Thyroid gland (tissue), 4 donors: ENCODE measurements at regions not wholly inside any gene's neighbourhood (a gene's known extent, or its start where the extent isn't known, plus 50 kb on each side); places are given as distances from the start of the nearest gene placed in this dataset.
A peak's percentile ranks its signal among the peaks of the same experiment; 100 is the strongest.

Experiments used
- DNase-seq, 2 donors: peaks; one replicate each; pipeline ENCODE4 v3.0.0-alpha.2; 2019
- H3K27ac ChIP-seq, 3 donors: fragments of 200-600 bp; sonication (generic); 1 replicate in 2 of 3; 2 replicates in 1 of 3; pipeline ENCODE4 v1.5.1; 2016 to 2019; ENCODE audit warnings: mild to moderate bottlenecking in 1 of 3, moderate library complexity in 1 of 3
- H3K27me3 ChIP-seq: fragments of 200-600 bp; sonication (generic); one replicate; pipeline ENCODE4 v1.5.1; 2019
- H3K36me3 ChIP-seq, 2 donors: fragments of 200-600 bp; sonication (generic); one replicate each; pipeline ENCODE4 v1.5.1; 2016 to 2019
- H3K4me1 ChIP-seq, 2 donors: fragments of 200-600 bp; sonication (generic); one replicate each; pipeline ENCODE4 v1.5.1; 2017 to 2019
- H3K4me3 ChIP-seq, 3 donors: fragments of 200-600 bp; sonication (generic); replicated peaks in 1 of 3; 1 replicate in 2 of 3; 2 replicates in 1 of 3; pipeline ENCODE4 v1.5.1; 2016; ENCODE audit warnings: mild to moderate bottlenecking in 1 of 3
- H3K9me3 ChIP-seq: fragments of 200-600 bp; sonication (generic); one replicate; pipeline ENCODE4 v1.5.1; 2017
- POLR2A ChIP-seq, 2 donors: fragments of 450-650 bp; IDR thresholded peaks; one replicate each; pipeline ENCODE4 v1.6.1; 2017; ENCODE audit warnings: antibody characterized with exemption in 2 of 2, mild to moderate bottlenecking in 2 of 2, moderate library complexity in 1 of 2
- WGBS, 2 donors: methylation state at CpG; one replicate each; pipeline ENCODE4 v1.1.5; 2017; 5-methylcytosine and 5-hydroxymethylcytosine counted together
- intact Hi-C: fragments of 100-400 bp; cut with DNase I; formaldehyde crosslinking; loops from one replicate; pipeline ENCODE4 v1.15.1; 2023
- TF ChIP-seq, protein P1 (sequence below), 6 experiments: fragments of 200-600 bp in 3 of 6; fragments of 450-650 bp in 3 of 6; sonication (generic) in 3 of 6; IDR thresholded peaks; one replicate each; pipeline ENCODE4 v1.5.1; 2016 to 2019; ENCODE audit warnings: antibody characterized with exemption in 6 of 6, mild to moderate bottlenecking in 2 of 6, inconsistent platforms in 1 of 6, moderate library complexity in 1 of 6

DNA sequence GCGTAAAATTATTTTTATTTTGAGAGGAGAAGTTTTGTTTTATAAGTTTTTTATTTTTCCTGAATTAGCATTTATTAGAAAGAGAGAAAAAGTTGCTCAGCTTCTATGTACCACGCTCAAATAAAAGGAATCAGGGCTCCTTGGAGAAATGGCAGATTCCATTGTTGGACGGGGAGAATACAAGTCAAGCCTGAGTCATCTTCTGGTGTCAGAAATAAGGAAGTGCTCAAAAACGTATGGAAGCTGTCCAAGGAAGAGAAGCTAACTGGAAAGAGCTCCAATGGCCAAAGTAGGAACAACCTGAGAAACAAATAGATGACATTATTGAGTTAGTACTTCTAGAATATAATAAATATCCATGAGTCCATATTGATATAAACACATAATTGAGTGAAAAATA is 89.3 kb upstream of the NEIL3 start:
- no peak overlapping the region for H3K4me3 ChIP-seq
- H3K9me3 ChIP-seq, result no peaks in the 10 kb centered on the region
- 83% methylated on average over 4 of the region's 4 CpGs for WGBS, 2 donors
- H3K4me1 ChIP-seq, result peaks cover 24% of the 10 kb centered on the region in 2 donors
- H3K27ac ChIP-seq, result no peak overlapping the region
- no peaks in the 10 kb centered on the region for H3K27me3 ChIP-seq
- TF ChIP-seq, protein P1, sequence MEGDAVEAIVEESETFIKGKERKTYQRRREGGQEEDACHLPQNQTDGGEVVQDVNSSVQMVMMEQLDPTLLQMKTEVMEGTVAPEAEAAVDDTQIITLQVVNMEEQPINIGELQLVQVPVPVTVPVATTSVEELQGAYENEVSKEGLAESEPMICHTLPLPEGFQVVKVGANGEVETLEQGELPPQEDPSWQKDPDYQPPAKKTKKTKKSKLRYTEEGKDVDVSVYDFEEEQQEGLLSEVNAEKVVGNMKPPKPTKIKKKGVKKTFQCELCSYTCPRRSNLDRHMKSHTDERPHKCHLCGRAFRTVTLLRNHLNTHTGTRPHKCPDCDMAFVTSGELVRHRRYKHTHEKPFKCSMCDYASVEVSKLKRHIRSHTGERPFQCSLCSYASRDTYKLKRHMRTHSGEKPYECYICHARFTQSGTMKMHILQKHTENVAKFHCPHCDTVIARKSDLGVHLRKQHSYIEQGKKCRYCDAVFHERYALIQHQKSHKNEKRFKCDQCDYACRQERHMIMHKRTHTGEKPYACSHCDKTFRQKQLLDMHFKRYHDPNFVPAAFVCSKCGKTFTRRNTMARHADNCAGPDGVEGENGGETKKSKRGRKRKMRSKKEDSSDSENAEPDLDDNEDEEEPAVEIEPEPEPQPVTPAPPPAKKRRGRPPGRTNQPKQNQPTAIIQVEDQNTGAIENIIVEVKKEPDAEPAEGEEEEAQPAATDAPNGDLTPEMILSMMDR (IDR thresholded peaks at IDR 0.05), result no peak
- intact Hi-C loops, result no loop called here
- no peaks in the 10 kb centered on the region for H3K36me3 ChIP-seq
- DNase-seq, result no peak

- 12 to 21% methylated on average over 2 of the region's 2 CpGs for WGBS, 2 donors
- peak; percentile 45 to 46 for DNase-seq
- no peaks in the 10 kb centered on the region for H3K9me3 ChIP-seq
- TF ChIP-seq, protein P1 (IDR thresholded peaks at IDR 0.05), result peak in 2 of 6 experiments; percentile 4 to 19
- no peak for TF ChIP-seq POLR2A (IDR thresholded peaks at IDR 0.05)
- H3K27me3 ChIP-seq, result no peaks in the 10 kb centered on the region
- intact Hi-C loops, result no loop called here
- H3K4me1 ChIP-seq, result peaks cover 24% of the 10 kb centered on the region in 2 donors
- no peak overlapping the region for H3K4me3 ChIP-seq
- no peaks in the 10 kb centered on the region for H3K36me3 ChIP-seq
- H3K27ac ChIP-seq, result peak overlapping the region; percentile 61 to 80 (median 72)
Observed at GRCh38 chr4:177222781-177223180, 86.9 kb upstream of the NEIL3 start.

DNA sequence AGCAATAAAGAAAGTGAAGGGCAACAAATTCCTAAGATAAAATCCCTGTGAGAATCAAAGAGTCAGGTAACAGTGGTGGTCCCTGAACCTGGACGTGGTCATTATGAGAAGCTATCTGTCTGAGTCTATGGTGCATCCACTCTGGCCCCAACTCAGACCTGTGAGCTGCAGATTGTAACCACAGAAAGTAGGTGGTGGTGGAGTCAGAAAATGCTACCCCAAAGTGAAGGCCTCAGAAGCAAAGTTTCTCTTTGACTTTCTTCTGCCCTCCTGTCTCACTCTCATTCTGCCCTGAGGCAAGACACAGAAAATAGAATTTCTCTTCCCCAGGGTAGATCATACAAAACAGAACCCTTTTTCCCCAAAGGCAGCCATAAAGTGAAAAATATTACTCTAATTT is 84.1 kb upstream of the NEIL3 start:
- Histone ChIP-seq H3K9me3 (no peaks in the 10 kb centered on the region), H3K4me1 (peaks cover 24 to 33% of the 10 kb centered on the region in 2 donors), H3K27ac (no peak overlapping the region), H3K36me3 (no peaks in the 10 kb centered on the region), H3K27me3 (no peaks in the 10 kb centered on the region), H3K4me3 (no peak overlapping the region)
- intact Hi-C loops, result no loop called here
- DNase-seq, result no peak
- no peak for TF ChIP-seq POLR2A (IDR thresholded peaks at IDR 0.05)
- TF ChIP-seq, protein P1 (IDR thresholded peaks at IDR 0.05), result no peak
- WGBS, 2 donors, result 87 to 90% methylated on average over 1 of the region's 1 CpG

- Histone ChIP-seq H3K4me3 (no peak overlapping the region), H3K27me3 (no peaks in the 10 kb centered on the region), H3K4me1 (peaks cover 13 to 21% of the 10 kb centered on the region in 2 donors), H3K36me3 (no peaks in the 10 kb centered on the region), H3K9me3 (no peaks in the 10 kb centered on the region), H3K27ac (no peak overlapping the region)
- TF ChIP-seq POLR2A (IDR thresholded peaks at IDR 0.05), result no peak
- TF ChIP-seq, protein P1 (IDR thresholded peaks at IDR 0.05), result no peak
- no peak for DNase-seq
- intact Hi-C loops, result no loop called here
- WGBS, 2 donors, result 93 to 98% methylated on average over 12 to 21 of the region's 21 CpGs
Observed at GRCh38 chr4:177227636-177228035, 82.0 kb upstream of the NEIL3 start.

- Histone ChIP-seq H3K9me3 (no peaks in the 10 kb centered on the region), H3K27ac (no peak overlapping the region), H3K27me3 (no peaks in the 10 kb centered on the region), H3K4me3 (no peak overlapping the region), H3K4me1 (peaks cover 3 to 11% of the 10 kb centered on the region in 2 donors), H3K36me3 (no peaks in the 10 kb centered on the region)
- DNase-seq, result no peak
- intact Hi-C loops, result no loop called here
- WGBS, 2 donors, result 87 to 90% methylated on average over 4 of the region's 4 CpGs
- TF ChIP-seq, protein P1 (IDR thresholded peaks at IDR 0.05), result no peak
- TF ChIP-seq POLR2A (IDR thresholded peaks at IDR 0.05), result no peak
Observed at GRCh38 chr4:177228599-177228998, 81.1 kb upstream of the NEIL3 start.
